ENCODE measurements at regions not wholly inside any gene's neighbourhood (a gene's known extent, or its start where the extent isn't known, plus 50 kb on each side); places are given as distances from the start of the nearest gene placed in this dataset.
"Not testable (repeated sequence)": the region's sequence is repeated elsewhere in the genome, so short reads cannot be mapped to it uniquely, and the experiment has no call there.

DNA sequence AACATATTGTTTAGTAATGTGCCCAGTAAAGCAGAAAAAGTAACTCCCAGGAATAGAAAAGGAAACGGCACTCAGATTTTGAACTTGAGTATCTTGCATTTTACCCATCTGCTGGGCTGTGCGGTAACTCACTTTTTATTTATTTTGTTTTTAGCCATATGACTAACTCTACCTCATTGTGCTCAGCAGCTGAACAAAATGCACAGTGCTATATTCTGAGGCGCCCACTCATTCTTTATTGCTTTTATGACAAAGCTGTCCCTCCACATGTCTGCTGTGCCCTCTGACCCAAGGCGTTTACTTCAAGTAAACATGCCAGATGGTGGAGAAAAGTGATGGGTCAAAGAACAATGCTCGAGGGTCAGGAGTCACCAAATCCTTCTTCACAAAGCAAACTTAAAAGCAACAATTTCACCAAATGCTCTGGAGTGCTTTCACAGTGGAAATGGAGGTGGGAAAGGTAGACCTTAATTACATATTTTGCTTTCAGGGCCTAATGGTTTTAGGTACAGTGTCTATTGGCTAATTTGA is 215.2 kb upstream of the ELAVL2 start:
- TF ChIP-seq, protein P1, sequence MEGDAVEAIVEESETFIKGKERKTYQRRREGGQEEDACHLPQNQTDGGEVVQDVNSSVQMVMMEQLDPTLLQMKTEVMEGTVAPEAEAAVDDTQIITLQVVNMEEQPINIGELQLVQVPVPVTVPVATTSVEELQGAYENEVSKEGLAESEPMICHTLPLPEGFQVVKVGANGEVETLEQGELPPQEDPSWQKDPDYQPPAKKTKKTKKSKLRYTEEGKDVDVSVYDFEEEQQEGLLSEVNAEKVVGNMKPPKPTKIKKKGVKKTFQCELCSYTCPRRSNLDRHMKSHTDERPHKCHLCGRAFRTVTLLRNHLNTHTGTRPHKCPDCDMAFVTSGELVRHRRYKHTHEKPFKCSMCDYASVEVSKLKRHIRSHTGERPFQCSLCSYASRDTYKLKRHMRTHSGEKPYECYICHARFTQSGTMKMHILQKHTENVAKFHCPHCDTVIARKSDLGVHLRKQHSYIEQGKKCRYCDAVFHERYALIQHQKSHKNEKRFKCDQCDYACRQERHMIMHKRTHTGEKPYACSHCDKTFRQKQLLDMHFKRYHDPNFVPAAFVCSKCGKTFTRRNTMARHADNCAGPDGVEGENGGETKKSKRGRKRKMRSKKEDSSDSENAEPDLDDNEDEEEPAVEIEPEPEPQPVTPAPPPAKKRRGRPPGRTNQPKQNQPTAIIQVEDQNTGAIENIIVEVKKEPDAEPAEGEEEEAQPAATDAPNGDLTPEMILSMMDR (IDR thresholded peaks at IDR 0.05; ENCODE audit: control insufficient read depth, extremely low read depth, insufficient read depth), result no peak
- no peak overlapping the region for H3K4me3 ChIP-seq (ENCODE audit: low read depth, low read length)
- DNase-seq (ENCODE audit: low read depth), result no peak

DNA sequence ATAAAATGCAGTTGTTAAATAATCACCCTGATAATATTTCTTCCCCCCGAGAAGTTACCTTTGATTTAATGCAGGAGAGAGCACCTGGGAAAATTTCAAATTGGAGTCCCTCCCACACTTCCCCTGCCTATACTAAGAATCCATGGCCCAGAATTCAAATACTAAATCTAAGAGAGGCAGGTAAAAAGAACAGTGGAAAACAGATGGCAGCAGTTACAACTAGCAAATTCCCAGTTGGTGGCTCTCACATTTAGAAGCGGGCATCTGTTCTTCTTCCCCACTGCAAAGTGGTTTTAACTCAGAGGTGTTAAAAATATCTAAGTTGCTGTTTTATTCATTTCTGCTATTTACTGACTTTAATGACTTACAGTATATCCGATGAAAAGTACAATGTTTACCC is 210.4 kb upstream of the ELAVL2 start:
- TF ChIP-seq, protein P1 (IDR thresholded peaks at IDR 0.05; ENCODE audit: control insufficient read depth, extremely low read depth, insufficient read depth), result no peak
- no peak for DNase-seq (ENCODE audit: low read depth)
- H3K4me3 ChIP-seq (ENCODE audit: low read depth, low read length), result no peak overlapping the region

DNA sequence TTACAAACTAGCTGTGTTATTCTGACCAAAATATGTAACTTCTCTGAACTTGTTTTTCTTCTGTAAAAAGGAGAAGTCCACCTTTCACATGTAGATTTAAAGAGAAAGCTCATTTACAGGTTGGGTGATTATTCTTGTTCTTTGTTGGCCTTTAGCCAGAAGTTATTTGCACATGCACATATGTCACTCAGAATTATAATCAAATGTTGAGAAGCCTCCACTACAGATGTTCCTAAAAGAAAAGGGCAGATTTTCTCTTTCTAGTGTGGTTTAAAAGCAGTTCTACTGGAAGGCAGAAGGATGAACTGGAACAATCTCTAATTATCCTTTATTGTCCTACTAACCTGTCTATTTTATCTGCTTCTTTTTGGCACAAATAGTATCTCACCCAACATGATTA is 209.8 kb upstream of the ELAVL2 start:
- H3K4me3 ChIP-seq (ENCODE audit: low read depth, low read length), result no peak overlapping the region
- DNase-seq (ENCODE audit: low read depth), result no peak
- TF ChIP-seq, protein P1 (IDR thresholded peaks at IDR 0.05; ENCODE audit: control insufficient read depth, extremely low read depth, insufficient read depth), result no peak

DNA sequence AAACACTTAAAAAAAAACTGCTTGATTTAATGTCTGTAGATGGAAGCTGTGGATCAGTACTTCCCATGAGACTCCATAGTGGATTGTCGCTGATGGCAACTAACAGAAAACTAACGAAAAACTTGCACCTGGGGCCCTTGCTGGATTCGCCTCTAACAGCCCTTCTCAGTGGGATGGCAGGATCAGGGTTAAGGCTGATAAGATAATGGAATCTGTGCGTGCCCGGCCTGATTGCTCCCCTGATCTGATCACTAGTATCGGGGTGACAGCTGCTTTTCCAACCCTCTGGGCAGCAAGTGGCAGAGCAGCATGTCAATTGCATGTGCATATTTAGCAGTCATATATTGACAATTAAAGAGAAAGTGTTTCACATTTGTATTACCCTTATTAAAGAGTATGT is 185.8 kb upstream of the ELAVL2 start:
- no peak overlapping the region for H3K4me3 ChIP-seq (ENCODE audit: low read depth, low read length)
- TF ChIP-seq, protein P1 (IDR thresholded peaks at IDR 0.05; ENCODE audit: control insufficient read depth, extremely low read depth, insufficient read depth), result no peak
- DNase-seq (ENCODE audit: low read depth), result no peak

DNA sequence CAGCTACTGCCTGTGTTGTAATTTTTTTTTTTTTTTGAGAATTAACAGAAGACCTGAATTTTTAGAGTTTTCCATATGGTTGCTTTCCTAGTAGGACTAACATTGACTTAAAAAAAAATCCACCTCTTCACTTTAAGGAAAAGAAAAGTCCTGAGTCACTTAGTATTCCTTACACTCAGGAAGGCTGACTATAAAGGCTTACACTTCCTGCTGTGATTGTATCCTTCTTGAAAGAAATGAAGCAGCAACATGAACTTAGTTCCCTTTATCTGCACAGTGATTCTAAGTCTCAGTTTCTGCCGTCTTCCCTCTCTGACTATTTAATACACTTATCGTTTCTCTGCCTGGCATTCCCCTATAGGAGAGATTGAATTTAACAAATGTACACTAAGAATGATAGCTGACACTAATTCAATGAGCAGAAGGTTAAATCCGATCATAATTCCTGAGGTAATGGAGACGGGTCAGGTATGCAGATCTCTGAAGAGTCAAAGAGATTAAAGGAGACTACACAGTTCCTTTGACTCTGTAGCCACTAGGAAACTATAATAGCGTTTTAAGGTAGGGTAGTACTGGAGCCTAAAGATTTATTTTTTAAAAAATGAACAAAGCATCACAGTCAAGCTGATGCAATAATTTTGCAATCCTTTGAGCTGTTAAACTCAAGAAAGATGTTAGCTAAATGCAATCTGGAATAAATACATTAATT is 185.1 kb upstream of the ELAVL2 start:
- H3K4me3 ChIP-seq (ENCODE audit: low read depth, low read length), result no peak overlapping the region
- TF ChIP-seq, protein P1 (IDR thresholded peaks at IDR 0.05; ENCODE audit: control insufficient read depth, extremely low read depth, insufficient read depth), result no peak
- DNase-seq (ENCODE audit: low read depth), result no peak

DNA sequence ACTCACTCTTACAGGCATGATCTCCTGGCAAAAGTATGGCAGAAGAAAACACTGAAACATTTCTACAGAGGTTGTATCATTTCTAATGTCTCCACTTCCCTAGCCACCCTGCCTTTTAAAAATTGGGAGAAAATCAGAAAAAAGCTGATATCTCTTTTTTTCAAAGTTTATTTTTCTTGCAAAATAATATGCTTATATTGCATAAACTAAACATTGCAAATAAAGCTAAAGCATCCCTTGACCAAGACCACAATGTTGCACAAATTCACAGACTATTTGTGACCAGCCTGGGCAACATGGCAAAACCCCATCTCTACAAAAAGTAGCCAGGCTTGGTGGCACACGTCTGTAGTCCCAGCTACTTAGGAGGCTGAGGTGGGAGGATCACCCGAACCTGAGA is 183.3 kb upstream of the ELAVL2 start:
- TF ChIP-seq, protein P1 (IDR thresholded peaks at IDR 0.05; ENCODE audit: control insufficient read depth, extremely low read depth, insufficient read depth), result no peak
- no peak for DNase-seq (ENCODE audit: low read depth)
- no peak overlapping the region for H3K4me3 ChIP-seq (ENCODE audit: low read depth, low read length)

DNA sequence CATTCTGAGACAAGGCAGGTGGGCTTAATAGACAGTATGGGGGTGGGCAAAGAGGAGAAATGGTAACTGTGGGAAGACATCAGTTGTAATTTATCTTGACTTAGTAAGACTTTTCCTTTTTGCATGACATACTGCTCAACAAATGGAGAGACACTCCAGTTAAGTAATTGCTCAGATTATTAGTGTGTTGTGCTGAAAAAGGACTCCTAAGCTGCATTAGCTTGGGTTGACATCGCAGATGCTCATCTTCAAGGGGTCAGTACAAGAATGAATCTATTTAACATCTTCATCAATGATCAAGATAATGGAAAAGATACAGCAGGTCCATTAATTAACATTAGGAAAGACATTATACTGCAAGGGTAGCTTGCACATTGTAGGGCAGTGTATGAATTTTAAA is 181.1 kb upstream of the ELAVL2 start:
- TF ChIP-seq, protein P1 (IDR thresholded peaks at IDR 0.05; ENCODE audit: control insufficient read depth, extremely low read depth, insufficient read depth), result no peak
- H3K4me3 ChIP-seq (ENCODE audit: low read depth, low read length), result no peak overlapping the region
- no peak for DNase-seq (ENCODE audit: low read depth)

DNA sequence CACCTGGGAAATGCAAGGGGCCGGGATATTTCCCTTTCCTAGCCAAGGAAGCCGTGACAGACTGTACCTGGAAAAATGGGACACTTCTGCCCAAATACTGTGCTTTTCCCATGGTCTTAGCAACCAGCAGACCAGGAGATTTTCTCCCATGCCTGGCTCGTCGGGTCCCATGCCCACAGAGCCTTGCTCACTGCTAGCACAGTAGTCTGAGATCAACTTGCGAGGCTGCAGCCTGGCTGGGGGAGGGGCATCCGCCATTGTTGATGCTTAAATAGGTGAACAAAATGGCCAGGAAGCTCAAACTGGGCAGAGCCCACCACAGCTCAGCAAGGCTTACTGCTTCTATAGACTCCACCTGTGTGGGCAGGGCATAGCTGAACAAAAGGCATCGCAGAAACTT is 165.8 kb upstream of the ELAVL2 start:
- DNase-seq (ENCODE audit: low read depth), result not testable (repeated sequence)

More for the DNA sequence above, 165.8 kb upstream of the ELAVL2 start:
- H3K4me3 ChIP-seq (ENCODE audit: low read depth, low read length), result not testable (repeated sequence)
